ENCODE measurements at regions not wholly inside any gene's neighbourhood (a gene's known extent, or its start where the extent isn't known, plus 50 kb on each side); places are given as distances from the start of the nearest gene placed in this dataset.

DNA sequence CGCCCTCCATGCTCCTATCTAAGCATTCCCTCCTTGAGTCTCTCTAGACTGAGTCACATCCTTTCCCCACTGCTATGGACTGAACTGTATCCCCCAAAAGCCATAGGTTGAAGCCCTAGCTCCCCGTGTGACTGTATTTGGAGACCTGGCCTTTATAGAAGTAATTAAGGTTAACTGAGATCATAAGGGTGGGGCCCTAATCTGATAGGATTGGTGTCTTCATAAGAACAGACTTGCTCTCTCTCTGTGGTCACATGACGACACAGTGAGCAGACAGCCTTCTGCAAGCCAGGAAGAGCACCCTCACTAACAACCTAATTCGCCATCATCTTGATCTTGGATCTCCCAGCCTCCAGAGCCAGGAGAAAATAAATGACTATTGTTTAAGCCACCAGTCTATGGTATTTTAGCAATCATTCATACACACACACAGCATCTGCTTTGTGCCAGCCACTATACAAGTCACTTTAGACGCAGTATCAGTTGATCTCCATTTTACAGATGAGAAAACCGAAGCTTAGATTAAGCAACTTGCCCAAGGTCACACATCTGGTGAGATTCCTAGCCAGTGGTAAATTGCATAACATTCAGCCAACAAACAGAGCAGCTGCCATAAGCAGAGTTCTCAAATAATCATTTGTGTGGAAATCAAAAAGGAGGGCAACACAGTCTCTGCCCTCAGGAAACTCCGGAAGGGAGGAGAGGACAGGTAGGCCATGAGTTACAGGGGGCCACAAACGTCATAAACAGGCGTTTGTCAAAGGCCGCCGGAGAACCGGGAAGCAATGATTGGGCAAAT is 66.3 kb upstream of the HES1 start:
- TF ChIP-seq CTCF (IDR thresholded peaks at IDR 0.05), result no peak
- TF ChIP-seq POLR2A (IDR thresholded peaks at IDR 0.05), result no peak
- no peaks in the 10 kb centered on the region for H3K27me3 ChIP-seq
- H3K4me1 ChIP-seq, result peaks cover 25% of the 10 kb centered on the region
- H3K27ac ChIP-seq, result peak overlapping the region; percentile 92 to 99 (median 98)
- no peaks in the 10 kb centered on the region for H3K9me3 ChIP-seq
- intact Hi-C loops (cut with DNase I), result no loop called here
- H3K36me3 ChIP-seq (replicated peaks in 1 of 2; ENCODE audit: insufficient read depth in 1 of 2, low read depth in 2 of 2), result no peaks in the 10 kb centered on the region
- 73 to 77% methylated on average over 11 to 12 of the region's 12 CpGs for WGBS, 2 donors
- ATAC-seq, result no peak
- DNase-seq, result no peak
- no peak overlapping the region for H3K4me3 ChIP-seq

DNA sequence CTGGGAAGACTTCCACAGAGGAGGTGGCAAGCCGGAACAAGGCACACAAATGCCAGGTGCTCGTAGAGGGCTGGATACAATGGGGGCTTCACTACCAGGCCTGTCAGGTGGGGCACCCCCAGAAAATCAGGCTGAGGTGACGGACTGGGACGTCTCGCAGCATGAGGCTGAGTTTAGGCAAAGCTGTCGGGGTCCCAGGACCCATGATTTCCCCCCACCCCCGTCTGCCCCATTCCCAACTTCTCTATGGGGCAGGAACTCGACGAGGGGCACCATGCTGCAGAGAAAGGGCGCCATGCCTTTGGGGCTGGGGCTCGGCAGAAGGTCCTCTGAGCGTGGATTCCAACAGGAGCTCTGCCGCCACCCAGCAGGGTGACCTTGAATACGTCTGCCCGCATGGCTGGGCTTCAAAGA is 65.7 kb upstream of the HES1 start:
- WGBS, 2 donors, result 56 to 93% methylated on average over 9 to 15 of the region's 15 CpGs
- intact Hi-C loops (cut with DNase I), result no loop called here
- DNase-seq (peak in 3 of 4 donors; percentile 87 to 89 (median 88)), ATAC-seq (no peak)
- H3K36me3 ChIP-seq (replicated peaks in 1 of 2; ENCODE audit: insufficient read depth in 1 of 2, low read depth in 2 of 2), result no peaks in the 10 kb centered on the region
- no peak for TF ChIP-seq POLR2A (IDR thresholded peaks at IDR 0.05)
- peak in 1 of 7 experiments; percentile 2 for TF ChIP-seq CTCF (IDR thresholded peaks at IDR 0.05)
- peak overlapping the region; percentile 92 to 99 (median 98) for H3K27ac ChIP-seq
- peaks cover 28% of the 10 kb centered on the region for H3K4me1 ChIP-seq
- H3K9me3 ChIP-seq, result no peaks in the 10 kb centered on the region
- no peak overlapping the region for H3K4me3 ChIP-seq
- H3K27me3 ChIP-seq, result no peaks in the 10 kb centered on the region

GRCh38 chr3:194070634-194071409 is 65.1 kb upstream of the HES1 start:
- intact Hi-C loops (cut with DNase I), result no loop called here
- H3K4me3 ChIP-seq, result no peak overlapping the region
- DNase-seq (peak; percentile 93 to 96 (median 94)), ATAC-seq (peak; percentile 92)
- H3K27ac ChIP-seq, result peak overlapping the region; percentile 92 to 99 (median 98)
- WGBS, 2 donors, result 0 to 1% methylated on average over 7 to 52 of the region's 84 CpGs
- H3K27me3 ChIP-seq, result no peaks in the 10 kb centered on the region
- H3K4me1 ChIP-seq, result peaks cover 34% of the 10 kb centered on the region
- no peaks in the 10 kb centered on the region for H3K9me3 ChIP-seq
- peak in 4 of 7 experiments; percentile 29 to 70 (median 41) for TF ChIP-seq CTCF (IDR thresholded peaks at IDR 0.05)
- peak; percentile 47 to 75 (median 66) for TF ChIP-seq POLR2A (IDR thresholded peaks at IDR 0.05)
- no peaks in the 10 kb centered on the region for H3K36me3 ChIP-seq (replicated peaks in 1 of 2; ENCODE audit: insufficient read depth in 1 of 2, low read depth in 2 of 2)

- TF ChIP-seq CTCF (IDR thresholded peaks at IDR 0.05) (no peak), POLR2A (IDR thresholded peaks at IDR 0.05) (no peak)
- Histone ChIP-seq H3K27me3 (no peaks in the 10 kb centered on the region), H3K9me3 (no peaks in the 10 kb centered on the region), H3K4me1 (peaks cover 43% of the 10 kb centered on the region), H3K27ac (peak overlapping the region in 1 of 4 donors; percentile 98), H3K36me3 (replicated peaks in 1 of 2; ENCODE audit: insufficient read depth in 1 of 2, low read depth in 2 of 2) (no peaks in the 10 kb centered on the region), H3K4me3 (no peak overlapping the region)
- ATAC-seq (no peak), DNase-seq (no peak)
- intact Hi-C loops (cut with DNase I), result no loop called here
- WGBS, 2 donors, result 85 to 92% methylated on average over 9 of the region's 9 CpGs
These were observed 63.9 kb upstream of the HES1 start for GRCh38 chr3:194072097-194072428.
